Cardiac fibroblast (primary cell): ENCODE measurements at regions not wholly inside any gene's neighbourhood (a gene's known extent, or its start where the extent isn't known, plus 50 kb on each side); places are given as distances from the start of the nearest gene placed in this dataset.

ENCODE experiments used
- DNase-seq, 2 donors: peaks; one replicate each; pipeline versions ENCODE4 v3.0.0 to v3.0.0-alpha.2; 2010; ENCODE audit warnings: low read depth in 2 of 2
- H3K4me3 ChIP-seq, 2 donors: replicated peaks in 1 of 2; 1 replicate in 1 of 2; 2 replicates in 1 of 2; pipeline ENCODE4 v1.5.1; 2011; ENCODE audit warnings: low read depth in 2 of 2, low read length in 2 of 2, mild to moderate bottlenecking in 2 of 2, moderate library complexity in 1 of 2
- CTCF ChIP-seq: IDR thresholded peaks from one replicate; pipeline ENCODE4 v1.5.1; 2011; ENCODE audit warnings: low read depth, mild to moderate bottlenecking, low read length, inconsistent platforms

- TF ChIP-seq CTCF: peak; percentile 100
- H3K4me3 ChIP-seq: no peak overlapping the region
- DNase-seq: peak; percentile 87 to 88
Measured at GRCh38 chr18:45212181-45213039, 402.9 kb upstream of the SLC14A2 start.

- no peak overlapping the region for H3K4me3 ChIP-seq
- DNase-seq: no peak
- no peak for TF ChIP-seq CTCF
Measured at GRCh38 chr18:45213040-45213333, 402.3 kb upstream of the SLC14A2 start.

- no peak for DNase-seq
- no peak for TF ChIP-seq CTCF
- no peak overlapping the region for H3K4me3 ChIP-seq
Measured at GRCh38 chr18:45218436-45218835, 396.8 kb upstream of the SLC14A2 start.

GRCh38 chr18:45221363-45221762 lies 393.9 kb upstream of the SLC14A2 start:
- no peak for TF ChIP-seq CTCF
- DNase-seq: peak; percentile 14 to 69
- no peak overlapping the region for H3K4me3 ChIP-seq

GRCh38 chr18:45222180-45222579 lies 393.1 kb upstream of the SLC14A2 start:
- TF ChIP-seq CTCF: no peak
- peak in 1 of 2 donors; percentile 28 for DNase-seq
- H3K4me3 ChIP-seq: no peak overlapping the region

GRCh38 chr18:45227001-45227742 lies 388.1 kb upstream of the SLC14A2 start:
- TF ChIP-seq CTCF: no peak
- peak in 1 of 2 donors; percentile 19 for DNase-seq
- H3K4me3 ChIP-seq: no peak overlapping the region
